WI38 (cell line): ENCODE measurements at regions not wholly inside any gene's neighbourhood (a gene's known extent, or its start where the extent isn't known, plus 50 kb on each side); places are given as distances from the start of the nearest gene placed in this dataset.
"Not testable (repeated sequence)": the region's sequence is repeated elsewhere in the genome, so short reads cannot be mapped to it uniquely, and the experiment has no call there.

Experiments
- H3K4me3 ChIP-seq: 2 replicates; pipeline ENCODE4 v1.5.1; 2011; ENCODE audit warnings: low read depth, mild to moderate bottlenecking, control low read depth, low read length
- TF ChIP-seq, protein P1 (sequence below): IDR thresholded peaks from 2 replicates; pipeline ENCODE4 v1.5.1; 2012; ENCODE audit warnings: low read depth, mild to moderate bottlenecking, control low read depth, low read length

DNA sequence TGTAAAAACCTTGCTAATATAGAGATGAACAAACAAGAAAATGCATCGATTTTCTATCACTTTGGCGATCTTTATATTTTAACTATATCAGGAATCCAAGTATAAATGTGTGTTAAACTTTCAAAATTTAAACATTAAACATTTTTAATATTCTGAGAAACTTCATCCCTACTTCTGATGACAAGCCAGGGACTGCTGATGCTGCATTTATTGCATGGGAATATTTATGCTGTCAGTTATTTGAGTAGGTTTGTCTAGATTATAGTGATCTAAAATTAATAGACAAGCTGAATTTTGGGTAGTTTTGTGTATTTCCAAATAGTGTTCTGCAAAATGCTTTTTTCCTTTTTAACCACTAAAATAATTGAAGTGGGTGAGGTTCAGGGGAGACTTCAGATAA, 175.3 kb downstream of the LEPR start:
- no peak overlapping the region for H3K4me3 ChIP-seq
- TF ChIP-seq, protein P1, sequence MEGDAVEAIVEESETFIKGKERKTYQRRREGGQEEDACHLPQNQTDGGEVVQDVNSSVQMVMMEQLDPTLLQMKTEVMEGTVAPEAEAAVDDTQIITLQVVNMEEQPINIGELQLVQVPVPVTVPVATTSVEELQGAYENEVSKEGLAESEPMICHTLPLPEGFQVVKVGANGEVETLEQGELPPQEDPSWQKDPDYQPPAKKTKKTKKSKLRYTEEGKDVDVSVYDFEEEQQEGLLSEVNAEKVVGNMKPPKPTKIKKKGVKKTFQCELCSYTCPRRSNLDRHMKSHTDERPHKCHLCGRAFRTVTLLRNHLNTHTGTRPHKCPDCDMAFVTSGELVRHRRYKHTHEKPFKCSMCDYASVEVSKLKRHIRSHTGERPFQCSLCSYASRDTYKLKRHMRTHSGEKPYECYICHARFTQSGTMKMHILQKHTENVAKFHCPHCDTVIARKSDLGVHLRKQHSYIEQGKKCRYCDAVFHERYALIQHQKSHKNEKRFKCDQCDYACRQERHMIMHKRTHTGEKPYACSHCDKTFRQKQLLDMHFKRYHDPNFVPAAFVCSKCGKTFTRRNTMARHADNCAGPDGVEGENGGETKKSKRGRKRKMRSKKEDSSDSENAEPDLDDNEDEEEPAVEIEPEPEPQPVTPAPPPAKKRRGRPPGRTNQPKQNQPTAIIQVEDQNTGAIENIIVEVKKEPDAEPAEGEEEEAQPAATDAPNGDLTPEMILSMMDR = no peak

DNA sequence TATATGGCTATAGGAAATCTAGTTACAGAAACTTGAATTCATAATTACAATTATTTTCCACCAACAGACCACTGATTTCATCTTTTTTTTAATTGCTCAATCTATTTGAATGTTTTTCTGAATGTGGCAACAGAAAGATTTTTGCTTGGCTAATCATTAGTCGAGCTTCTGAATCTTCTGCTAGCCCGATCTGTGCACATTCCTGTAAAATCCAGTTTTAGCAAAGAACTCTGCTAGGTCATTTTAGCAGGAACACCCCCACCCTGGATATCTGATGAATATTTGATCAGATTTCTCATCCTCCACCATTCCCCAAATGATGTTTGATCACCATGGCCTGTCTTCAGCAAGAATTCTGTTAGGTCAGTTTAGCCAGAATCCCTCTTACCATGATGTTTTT, 176.3 kb downstream of the LEPR start:
- TF ChIP-seq, protein P1 = no peak
- no peak overlapping the region for H3K4me3 ChIP-seq

DNA sequence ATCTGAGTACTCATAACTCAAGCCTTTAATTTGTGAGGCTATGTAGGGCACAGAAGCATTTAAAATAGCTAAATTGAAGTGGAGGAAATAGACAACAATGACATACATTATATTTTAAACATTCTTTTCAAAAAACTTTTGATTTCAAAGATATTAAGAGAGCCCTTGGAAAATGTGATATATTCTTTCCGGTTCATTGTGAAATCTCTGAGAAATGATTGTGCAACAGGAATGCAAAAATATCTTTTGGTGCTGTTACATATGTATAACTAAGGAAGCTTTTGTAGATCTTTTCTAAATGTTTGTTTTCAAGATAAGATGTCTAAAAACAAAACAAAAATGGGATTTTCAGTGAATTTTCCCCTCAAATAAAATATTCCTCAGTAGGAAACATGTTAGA, 185.2 kb downstream of the LEPR start:
- no peak overlapping the region for H3K4me3 ChIP-seq
- TF ChIP-seq, protein P1 = no peak

DNA sequence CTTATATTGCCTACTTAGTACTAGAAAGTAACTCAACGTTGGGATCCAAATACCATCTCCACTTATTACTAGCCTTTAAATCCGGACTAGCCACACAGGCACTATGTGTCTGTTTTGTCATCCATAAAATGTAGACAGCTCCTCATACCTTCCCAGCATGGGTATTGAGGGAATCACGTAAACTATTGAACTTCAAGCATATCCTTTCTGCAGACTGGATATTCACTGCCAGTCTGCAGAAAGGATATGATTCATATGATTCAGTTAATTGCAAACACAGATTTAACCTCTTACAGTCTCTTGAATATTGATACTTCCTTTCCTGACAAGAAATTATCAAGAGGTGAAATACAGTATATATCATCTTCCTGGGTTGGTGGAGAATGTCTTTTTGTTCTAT, 186.0 kb downstream of the LEPR start:
- H3K4me3 ChIP-seq = no peak overlapping the region
- TF ChIP-seq, protein P1 = no peak

DNA sequence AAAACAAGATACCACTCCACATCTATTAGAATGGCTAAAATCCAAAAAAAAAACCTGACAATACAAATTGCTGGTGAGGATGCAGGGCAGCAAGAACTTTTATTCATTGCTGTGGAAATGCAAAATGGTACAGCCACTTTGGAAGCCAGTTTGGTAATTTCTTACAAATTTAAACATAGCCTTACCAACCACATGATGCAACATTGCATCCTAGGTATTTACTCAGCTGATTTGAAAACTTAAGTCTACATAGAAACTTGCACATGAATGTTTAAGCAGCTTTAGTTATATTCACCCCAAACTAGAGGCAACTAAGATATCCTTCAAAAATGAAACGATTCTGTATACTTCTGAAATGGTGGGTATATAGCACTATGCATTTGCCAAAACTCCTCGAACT, 178.8 kb upstream of the PDE4B start:
- TF ChIP-seq, protein P1 = no peak
- H3K4me3 ChIP-seq = no peak overlapping the region

DNA sequence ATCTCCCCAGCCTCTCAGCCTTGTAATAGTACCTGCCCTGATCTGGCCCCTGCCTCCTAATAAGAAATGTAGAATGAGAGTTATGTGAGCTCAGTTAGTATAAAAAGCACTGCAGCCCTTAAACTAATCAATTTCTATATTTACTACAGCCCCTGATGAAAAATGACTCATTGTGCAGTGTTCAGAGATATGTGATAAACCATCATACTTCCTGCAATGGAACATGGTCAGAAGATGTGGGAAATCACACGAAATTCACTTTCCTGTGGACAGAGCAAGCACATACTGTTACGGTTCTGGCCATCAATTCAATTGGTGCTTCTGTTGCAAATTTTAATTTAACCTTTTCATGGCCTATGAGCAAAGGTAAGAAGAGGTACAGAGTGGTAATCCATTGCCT, 176.8 kb upstream of the PDE4B start:
- H3K4me3 ChIP-seq = no peak overlapping the region
- TF ChIP-seq, protein P1 = no peak

DNA sequence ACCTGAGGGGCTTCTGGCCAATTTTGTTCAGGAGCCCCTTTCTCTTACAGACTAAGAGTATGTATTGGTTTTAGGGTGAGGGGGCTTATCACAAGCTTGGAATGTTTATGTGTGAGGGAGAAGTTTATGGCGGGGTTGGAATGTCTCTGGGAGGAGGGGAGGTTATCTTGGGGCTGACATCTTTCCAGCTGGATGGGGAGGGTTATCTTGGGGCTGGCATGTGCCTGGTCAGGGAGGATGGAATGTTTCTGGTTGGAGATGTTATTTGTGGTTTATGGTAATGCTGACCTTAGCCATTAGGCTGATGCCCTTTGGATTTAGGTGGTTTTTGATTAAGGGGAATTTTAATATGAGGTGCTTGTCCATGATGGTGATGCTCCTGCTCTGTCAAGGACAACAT, 171.0 kb upstream of the PDE4B start:
- H3K4me3 ChIP-seq = not testable (repeated sequence)

DNA sequence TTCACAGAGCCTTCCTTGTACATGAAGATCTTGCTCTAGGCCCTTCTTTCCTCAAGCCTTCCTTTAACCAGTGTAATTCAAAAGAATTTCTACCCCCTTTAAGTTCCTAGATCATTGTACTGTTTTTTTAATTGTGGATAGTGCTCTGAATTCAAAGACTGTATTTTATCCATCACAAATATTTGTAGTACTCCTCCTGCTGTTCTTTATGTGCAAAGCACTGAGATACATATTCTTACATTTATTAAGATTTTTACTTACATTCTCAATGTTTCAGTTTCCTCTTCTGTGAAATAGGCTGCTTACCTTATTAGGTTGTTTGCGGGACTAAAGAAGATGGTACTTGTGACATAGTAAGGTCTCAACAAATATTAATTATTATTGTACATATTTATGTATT, 168.8 kb upstream of the PDE4B start:
- H3K4me3 ChIP-seq = no peak overlapping the region
- TF ChIP-seq, protein P1 = no peak
